ENCODE measurements at regions not wholly inside any gene's neighbourhood (a gene's known extent, or its start where the extent isn't known, plus 50 kb on each side); places are given as distances from the start of the nearest gene placed in this dataset.
A peak's percentile ranks its signal among the peaks of the same experiment; 100 is the strongest.

- TF ChIP-seq REST (IDR thresholded peaks at IDR 0.05; ENCODE audit: insufficient read depth in 1 of 2, low read depth in 2 of 2, low read length in 2 of 2), result no peak
- no peak for TF ChIP-seq SIN3A (IDR thresholded peaks at IDR 0.05; ENCODE audit: borderline replicate concordance, insufficient read depth, low read length)
- no peak for TF ChIP-seq FOXP2 (optimal IDR thresholded peaks at IDR 0.05; ENCODE audit: borderline replicate concordance, extremely low read depth, extremely low read length, insufficient read depth)
- no peak for TF ChIP-seq POLR2AphosphoS5 (IDR thresholded peaks at IDR 0.05; ENCODE audit: low read depth, low read length)
Observed at GRCh38 chr5:61788548-61788947, 456.5 kb downstream of the ZSWIM6 start.

- TF ChIP-seq SIN3A (IDR thresholded peaks at IDR 0.05; ENCODE audit: borderline replicate concordance, insufficient read depth, low read length), result no peak
- TF ChIP-seq TAF1 (IDR thresholded peaks at IDR 0.05; ENCODE audit: borderline replicate concordance, insufficient read depth, low read length), result no peak
Observed at GRCh38 chr5:61790007-61790406, 457.9 kb downstream of the ZSWIM6 start.

GRCh38 chr5:61790678-61791077 lies 458.6 kb downstream of the ZSWIM6 start:
- TF ChIP-seq POLR2AphosphoS5 (IDR thresholded peaks at IDR 0.05; ENCODE audit: low read depth, low read length) (no peak), REST (IDR thresholded peaks at IDR 0.05; ENCODE audit: insufficient read depth in 1 of 2, low read depth in 2 of 2, low read length in 2 of 2) (no peak), FOXP2 (optimal IDR thresholded peaks at IDR 0.05; ENCODE audit: borderline replicate concordance, extremely low read depth, extremely low read length, insufficient read depth) (no peak), SIN3A (IDR thresholded peaks at IDR 0.05; ENCODE audit: borderline replicate concordance, insufficient read depth, low read length) (no peak)

GRCh38 chr5:61796773-61797172 lies 464.7 kb downstream of the ZSWIM6 start:
- TF ChIP-seq FOXP2 (optimal IDR thresholded peaks at IDR 0.05; ENCODE audit: borderline replicate concordance, extremely low read depth, extremely low read length, insufficient read depth), result no peak

GRCh38 chr5:61800450-61800849 lies 468.4 kb downstream of the ZSWIM6 start:
- TF ChIP-seq REST (IDR thresholded peaks at IDR 0.05; ENCODE audit: insufficient read depth in 1 of 2, low read depth in 2 of 2, low read length in 2 of 2) (peak in 1 of 2 experiments; percentile 79; a peak in 2 of 4 replicates), TAF1 (IDR thresholded peaks at IDR 0.05; ENCODE audit: borderline replicate concordance, insufficient read depth, low read length) (no peak)

GRCh38 chr5:61801174-61801573 lies 469.1 kb downstream of the ZSWIM6 start:
- TF ChIP-seq FOXP2 (optimal IDR thresholded peaks at IDR 0.05; ENCODE audit: borderline replicate concordance, extremely low read depth, extremely low read length, insufficient read depth) (no peak), REST (IDR thresholded peaks at IDR 0.05; ENCODE audit: insufficient read depth in 1 of 2, low read depth in 2 of 2, low read length in 2 of 2) (no peak), SIN3A (IDR thresholded peaks at IDR 0.05; ENCODE audit: borderline replicate concordance, insufficient read depth, low read length) (no peak), POLR2AphosphoS5 (IDR thresholded peaks at IDR 0.05; ENCODE audit: low read depth, low read length) (no peak), TAF1 (IDR thresholded peaks at IDR 0.05; ENCODE audit: borderline replicate concordance, insufficient read depth, low read length) (no peak)

All from PFSK-1 (cell line).